WTC11 (cell line): ENCODE measurements at regions not wholly inside any gene's neighbourhood (a gene's known extent, or its start where the extent isn't known, plus 50 kb on each side); places are given as distances from the start of the nearest gene placed in this dataset.
"Not testable (repeated sequence)": the region's sequence is repeated elsewhere in the genome, so short reads cannot be mapped to it uniquely, and the experiment has no call there.

Experiments
- ATF1 ChIP-seq: sonication (generic); formaldehyde crosslinking; IDR thresholded peaks from 2 replicates; pipeline ENCODE4 v1.8.1; 2023; ENCODE audit warnings: mild to moderate bottlenecking, moderate library complexity, missing genetic modification reagents
- CREB1 ChIP-seq: sonication (generic); formaldehyde crosslinking; IDR thresholded peaks from 2 replicates; pipeline ENCODE4 v1.8.0; 2023; ENCODE audit warnings: mild to moderate bottlenecking, missing genetic modification reagents
- E2F4 ChIP-seq: sonication (generic); formaldehyde crosslinking; IDR thresholded peaks from 2 replicates; pipeline ENCODE4 v1.8.1; 2022; ENCODE audit warnings: low read depth, mild to moderate bottlenecking, moderate library complexity, missing genetic modification reagents, borderline replicate concordance
- JUN ChIP-seq: sonication (generic); formaldehyde crosslinking; IDR thresholded peaks from 2 replicates; pipeline ENCODE4 v1.8.0; 2023; ENCODE audit warnings: mild to moderate bottlenecking, missing genetic modification reagents
- PRDM15 ChIP-seq: sonication (generic); formaldehyde crosslinking; IDR thresholded peaks from 2 replicates; pipeline ENCODE4 v1.8.0; 2022; ENCODE audit warnings: missing genetic modification reagents
- SP1 ChIP-seq: sonication (generic); formaldehyde crosslinking; conservative IDR thresholded peaks from 2 replicates; pipeline ENCODE4 v1.8.1; 2022; ENCODE audit warnings: missing genetic modification reagents
- USF1 ChIP-seq: sonication (generic); formaldehyde crosslinking; IDR thresholded peaks from 2 replicates; pipeline ENCODE4 v1.8.0; 2022; ENCODE audit warnings: mild to moderate bottlenecking, missing genetic modification reagents
- ZBTB21 ChIP-seq: sonication (generic); formaldehyde crosslinking; IDR thresholded peaks from 2 replicates; pipeline ENCODE4 v1.8.1; 2023; ENCODE audit warnings: mild to moderate bottlenecking, missing genetic modification reagents, borderline replicate concordance
- ZNF232 ChIP-seq: sonication (generic); formaldehyde crosslinking; IDR thresholded peaks from 2 replicates; pipeline ENCODE4 v1.8.0; 2022; ENCODE audit warnings: mild to moderate bottlenecking, missing genetic modification reagents
- ZNF423 ChIP-seq: fragments of 250-450 bp; sonication (Bioruptor Pico); IDR thresholded peaks from 2 replicates; pipeline ENCODE4 v2.1.2; 2022; ENCODE audit warnings: mild to moderate bottlenecking, moderate library complexity
- ZNF671 ChIP-seq: fragments of 250-450 bp; sonication (Bioruptor Pico); IDR thresholded peaks from 2 replicates; pipeline ENCODE4 v1.8.0; 2021; ENCODE audit warnings: mild to moderate bottlenecking
- TF ChIP-seq, protein P1 (sequence below): fragments of 200-600 bp; IDR thresholded peaks from 2 replicates; pipeline ENCODE4 v1.8.0; 2022; ENCODE audit warnings: antibody characterized with exemption
- TF ChIP-seq, protein P2 (sequence below): fragments of 250-450 bp; sonication (Bioruptor Pico); IDR thresholded peaks from 2 replicates; pipeline ENCODE4 v1.9.0; 2021; ENCODE audit warnings: mild to moderate bottlenecking, borderline replicate concordance
- TF ChIP-seq, protein P3 (sequence below): sonication (generic); formaldehyde crosslinking; IDR thresholded peaks from 2 replicates; pipeline ENCODE4 v1.8.0; 2022; ENCODE audit warnings: mild to moderate bottlenecking, missing genetic modification reagents

DNA sequence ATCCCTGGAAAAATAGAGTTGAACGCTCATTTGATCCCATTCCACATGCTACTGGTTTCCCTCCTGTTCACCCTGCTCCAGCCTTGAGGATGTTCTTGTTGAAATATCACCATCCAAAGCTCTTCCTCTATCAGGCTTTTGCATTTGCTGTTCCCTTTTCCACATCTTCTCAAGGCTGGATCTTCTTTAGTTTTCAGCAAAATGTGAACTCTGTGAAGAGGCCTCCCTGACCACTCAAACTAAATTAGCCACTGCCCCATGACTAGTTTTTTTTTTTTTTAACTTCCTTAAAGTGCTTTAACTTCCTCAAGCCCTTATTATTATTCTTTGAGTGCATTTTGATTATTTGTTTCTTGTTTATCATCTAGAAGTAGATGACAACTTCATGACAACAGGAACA is 119.3 kb upstream of the ZNF658 start:
- TF ChIP-seq E2F4 (CRISPR knock-in tag); ZNF671 (CRISPR knock-in tag); JUN (CRISPR knock-in tag); ZNF423; SP1; USF1; ZBTB21; CREB1; ATF1 (CRISPR knock-in tag); PRDM15 (CRISPR knock-in tag); ZNF232 (CRISPR knock-in tag): not testable (repeated sequence)
- TF ChIP-seq, protein P1, sequence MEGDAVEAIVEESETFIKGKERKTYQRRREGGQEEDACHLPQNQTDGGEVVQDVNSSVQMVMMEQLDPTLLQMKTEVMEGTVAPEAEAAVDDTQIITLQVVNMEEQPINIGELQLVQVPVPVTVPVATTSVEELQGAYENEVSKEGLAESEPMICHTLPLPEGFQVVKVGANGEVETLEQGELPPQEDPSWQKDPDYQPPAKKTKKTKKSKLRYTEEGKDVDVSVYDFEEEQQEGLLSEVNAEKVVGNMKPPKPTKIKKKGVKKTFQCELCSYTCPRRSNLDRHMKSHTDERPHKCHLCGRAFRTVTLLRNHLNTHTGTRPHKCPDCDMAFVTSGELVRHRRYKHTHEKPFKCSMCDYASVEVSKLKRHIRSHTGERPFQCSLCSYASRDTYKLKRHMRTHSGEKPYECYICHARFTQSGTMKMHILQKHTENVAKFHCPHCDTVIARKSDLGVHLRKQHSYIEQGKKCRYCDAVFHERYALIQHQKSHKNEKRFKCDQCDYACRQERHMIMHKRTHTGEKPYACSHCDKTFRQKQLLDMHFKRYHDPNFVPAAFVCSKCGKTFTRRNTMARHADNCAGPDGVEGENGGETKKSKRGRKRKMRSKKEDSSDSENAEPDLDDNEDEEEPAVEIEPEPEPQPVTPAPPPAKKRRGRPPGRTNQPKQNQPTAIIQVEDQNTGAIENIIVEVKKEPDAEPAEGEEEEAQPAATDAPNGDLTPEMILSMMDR, result not testable (repeated sequence)
- TF ChIP-seq, protein P2, sequence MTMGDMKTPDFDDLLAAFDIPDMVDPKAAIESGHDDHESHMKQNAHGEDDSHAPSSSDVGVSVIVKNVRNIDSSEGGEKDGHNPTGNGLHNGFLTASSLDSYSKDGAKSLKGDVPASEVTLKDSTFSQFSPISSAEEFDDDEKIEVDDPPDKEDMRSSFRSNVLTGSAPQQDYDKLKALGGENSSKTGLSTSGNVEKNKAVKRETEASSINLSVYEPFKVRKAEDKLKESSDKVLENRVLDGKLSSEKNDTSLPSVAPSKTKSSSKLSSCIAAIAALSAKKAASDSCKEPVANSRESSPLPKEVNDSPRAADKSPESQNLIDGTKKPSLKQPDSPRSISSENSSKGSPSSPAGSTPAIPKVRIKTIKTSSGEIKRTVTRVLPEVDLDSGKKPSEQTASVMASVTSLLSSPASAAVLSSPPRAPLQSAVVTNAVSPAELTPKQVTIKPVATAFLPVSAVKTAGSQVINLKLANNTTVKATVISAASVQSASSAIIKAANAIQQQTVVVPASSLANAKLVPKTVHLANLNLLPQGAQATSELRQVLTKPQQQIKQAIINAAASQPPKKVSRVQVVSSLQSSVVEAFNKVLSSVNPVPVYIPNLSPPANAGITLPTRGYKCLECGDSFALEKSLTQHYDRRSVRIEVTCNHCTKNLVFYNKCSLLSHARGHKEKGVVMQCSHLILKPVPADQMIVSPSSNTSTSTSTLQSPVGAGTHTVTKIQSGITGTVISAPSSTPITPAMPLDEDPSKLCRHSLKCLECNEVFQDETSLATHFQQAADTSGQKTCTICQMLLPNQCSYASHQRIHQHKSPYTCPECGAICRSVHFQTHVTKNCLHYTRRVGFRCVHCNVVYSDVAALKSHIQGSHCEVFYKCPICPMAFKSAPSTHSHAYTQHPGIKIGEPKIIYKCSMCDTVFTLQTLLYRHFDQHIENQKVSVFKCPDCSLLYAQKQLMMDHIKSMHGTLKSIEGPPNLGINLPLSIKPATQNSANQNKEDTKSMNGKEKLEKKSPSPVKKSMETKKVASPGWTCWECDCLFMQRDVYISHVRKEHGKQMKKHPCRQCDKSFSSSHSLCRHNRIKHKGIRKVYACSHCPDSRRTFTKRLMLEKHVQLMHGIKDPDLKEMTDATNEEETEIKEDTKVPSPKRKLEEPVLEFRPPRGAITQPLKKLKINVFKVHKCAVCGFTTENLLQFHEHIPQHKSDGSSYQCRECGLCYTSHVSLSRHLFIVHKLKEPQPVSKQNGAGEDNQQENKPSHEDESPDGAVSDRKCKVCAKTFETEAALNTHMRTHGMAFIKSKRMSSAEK (CRISPR knock-in tag), result not testable (repeated sequence)
- TF ChIP-seq, protein P3, sequence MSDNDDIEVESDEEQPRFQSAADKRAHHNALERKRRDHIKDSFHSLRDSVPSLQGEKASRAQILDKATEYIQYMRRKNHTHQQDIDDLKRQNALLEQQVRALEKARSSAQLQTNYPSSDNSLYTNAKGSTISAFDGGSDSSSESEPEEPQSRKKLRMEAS (CRISPR knock-in tag), result not testable (repeated sequence)
